ENCODE measurements at regions not wholly inside any gene's neighbourhood (a gene's known extent, or its start where the extent isn't known, plus 50 kb on each side); places are given as distances from the start of the nearest gene placed in this dataset.
A peak's percentile ranks its signal among the peaks of the same experiment; 100 is the strongest.

DNA sequence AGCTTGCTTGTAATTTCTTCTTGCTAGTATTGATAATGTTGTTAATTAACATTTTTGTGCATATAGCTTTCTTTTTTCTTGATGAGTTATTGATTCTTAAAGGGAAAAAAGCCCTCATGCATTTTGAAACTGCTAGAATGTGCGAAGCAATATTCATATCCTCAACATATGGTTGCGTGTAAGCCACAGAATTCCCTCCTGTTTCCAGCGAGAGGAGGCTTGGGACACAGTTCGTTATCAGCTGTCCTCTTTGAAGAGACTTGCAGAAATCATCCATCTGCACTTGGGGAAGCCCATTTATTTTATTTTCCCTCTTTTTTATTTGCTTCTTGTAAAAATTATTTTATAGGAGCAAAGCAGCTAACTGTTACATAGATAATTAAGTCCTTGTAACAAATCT, 398.0 kb downstream of the ADRA2A start:
- ATAC-seq (ENCODE audit: low read depth), result no peak
- no peaks in the 10 kb centered on the region for H3K27me3 ChIP-seq (ENCODE audit: insufficient read depth, poor library complexity, severe bottlenecking)
- TF ChIP-seq, protein P1, sequence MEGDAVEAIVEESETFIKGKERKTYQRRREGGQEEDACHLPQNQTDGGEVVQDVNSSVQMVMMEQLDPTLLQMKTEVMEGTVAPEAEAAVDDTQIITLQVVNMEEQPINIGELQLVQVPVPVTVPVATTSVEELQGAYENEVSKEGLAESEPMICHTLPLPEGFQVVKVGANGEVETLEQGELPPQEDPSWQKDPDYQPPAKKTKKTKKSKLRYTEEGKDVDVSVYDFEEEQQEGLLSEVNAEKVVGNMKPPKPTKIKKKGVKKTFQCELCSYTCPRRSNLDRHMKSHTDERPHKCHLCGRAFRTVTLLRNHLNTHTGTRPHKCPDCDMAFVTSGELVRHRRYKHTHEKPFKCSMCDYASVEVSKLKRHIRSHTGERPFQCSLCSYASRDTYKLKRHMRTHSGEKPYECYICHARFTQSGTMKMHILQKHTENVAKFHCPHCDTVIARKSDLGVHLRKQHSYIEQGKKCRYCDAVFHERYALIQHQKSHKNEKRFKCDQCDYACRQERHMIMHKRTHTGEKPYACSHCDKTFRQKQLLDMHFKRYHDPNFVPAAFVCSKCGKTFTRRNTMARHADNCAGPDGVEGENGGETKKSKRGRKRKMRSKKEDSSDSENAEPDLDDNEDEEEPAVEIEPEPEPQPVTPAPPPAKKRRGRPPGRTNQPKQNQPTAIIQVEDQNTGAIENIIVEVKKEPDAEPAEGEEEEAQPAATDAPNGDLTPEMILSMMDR (IDR thresholded peaks at IDR 0.05; ENCODE audit: poor library complexity, severe bottlenecking), result no peak
- no peak for DNase-seq (ENCODE audit: low spot score)
- no peak overlapping the region for H3K4me3 ChIP-seq (ENCODE audit: severe bottlenecking)
- no peaks in the 10 kb centered on the region for H3K9me3 ChIP-seq (ENCODE audit: severe bottlenecking)
- H3K36me3 ChIP-seq (ENCODE audit: low read depth), result no peaks in the 10 kb centered on the region
- H3K27ac ChIP-seq (ENCODE audit: poor library complexity, severe bottlenecking), result peak overlapping the region; percentile 83
- H3K4me1 ChIP-seq (ENCODE audit: insufficient read depth, poor library complexity, severe bottlenecking), result peaks cover 10% of the 10 kb centered on the region

DNA sequence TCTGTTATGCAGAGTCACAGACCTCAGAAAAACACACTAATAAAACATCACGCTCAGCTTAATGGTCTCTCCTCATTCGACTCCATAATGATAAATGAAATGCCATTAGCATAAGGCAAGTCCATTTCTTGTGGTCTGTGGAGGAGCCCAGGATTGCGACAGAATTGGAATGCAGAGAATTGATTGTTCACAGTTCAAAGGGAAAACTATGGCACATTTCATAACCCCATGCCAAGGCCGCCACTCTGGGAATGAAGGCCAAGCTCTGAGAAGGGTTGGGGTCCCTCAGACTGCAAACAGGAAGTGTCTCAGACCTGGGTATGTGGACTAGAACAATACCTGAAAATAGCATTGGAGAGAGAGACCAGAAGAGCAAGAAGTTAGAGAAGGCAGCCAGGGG, 398.9 kb downstream of the ADRA2A start:
- H3K4me3 ChIP-seq (ENCODE audit: severe bottlenecking), result no peak overlapping the region
- peak; percentile 75 for ATAC-seq (ENCODE audit: low read depth)
- peaks cover 10% of the 10 kb centered on the region for H3K4me1 ChIP-seq (ENCODE audit: insufficient read depth, poor library complexity, severe bottlenecking)
- no peaks in the 10 kb centered on the region for H3K36me3 ChIP-seq (ENCODE audit: low read depth)
- H3K9me3 ChIP-seq (ENCODE audit: severe bottlenecking), result no peaks in the 10 kb centered on the region
- no peak for DNase-seq (ENCODE audit: low spot score)
- TF ChIP-seq, protein P1 (IDR thresholded peaks at IDR 0.05; ENCODE audit: poor library complexity, severe bottlenecking), result no peak
- no peaks in the 10 kb centered on the region for H3K27me3 ChIP-seq (ENCODE audit: insufficient read depth, poor library complexity, severe bottlenecking)
- H3K27ac ChIP-seq (ENCODE audit: poor library complexity, severe bottlenecking), result peak overlapping the region; percentile 83

DNA sequence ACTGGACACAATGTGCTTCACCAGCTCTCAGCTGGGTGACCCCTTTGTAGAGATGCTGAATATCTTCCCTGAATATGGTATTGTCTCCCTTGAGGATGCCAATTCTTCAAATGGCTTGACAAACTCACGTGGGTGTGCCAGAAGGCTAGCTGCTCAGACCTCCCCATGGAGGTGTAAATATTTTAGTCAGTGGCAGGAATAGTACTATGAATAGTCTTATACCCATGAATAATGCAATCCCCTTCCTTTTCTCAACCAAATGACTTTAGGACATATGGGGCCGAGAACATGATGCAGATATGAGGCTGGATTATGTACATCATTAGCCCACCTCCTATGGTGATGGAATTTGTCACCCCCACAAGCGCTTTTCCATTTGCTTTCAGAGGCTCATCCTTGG, 401.8 kb downstream of the ADRA2A start:
- Histone ChIP-seq H3K4me3 (ENCODE audit: severe bottlenecking) (no peak overlapping the region), H3K27me3 (ENCODE audit: insufficient read depth, poor library complexity, severe bottlenecking) (no peaks in the 10 kb centered on the region), H3K9me3 (ENCODE audit: severe bottlenecking) (no peaks in the 10 kb centered on the region), H3K36me3 (ENCODE audit: low read depth) (no peaks in the 10 kb centered on the region), H3K4me1 (ENCODE audit: insufficient read depth, poor library complexity, severe bottlenecking) (peaks cover 3% of the 10 kb centered on the region), H3K27ac (ENCODE audit: poor library complexity, severe bottlenecking) (peak overlapping the region; percentile 78)
- no peak for DNase-seq (ENCODE audit: low spot score)
- no peak for ATAC-seq (ENCODE audit: low read depth)
- TF ChIP-seq, protein P1 (IDR thresholded peaks at IDR 0.05; ENCODE audit: poor library complexity, severe bottlenecking), result no peak

DNA sequence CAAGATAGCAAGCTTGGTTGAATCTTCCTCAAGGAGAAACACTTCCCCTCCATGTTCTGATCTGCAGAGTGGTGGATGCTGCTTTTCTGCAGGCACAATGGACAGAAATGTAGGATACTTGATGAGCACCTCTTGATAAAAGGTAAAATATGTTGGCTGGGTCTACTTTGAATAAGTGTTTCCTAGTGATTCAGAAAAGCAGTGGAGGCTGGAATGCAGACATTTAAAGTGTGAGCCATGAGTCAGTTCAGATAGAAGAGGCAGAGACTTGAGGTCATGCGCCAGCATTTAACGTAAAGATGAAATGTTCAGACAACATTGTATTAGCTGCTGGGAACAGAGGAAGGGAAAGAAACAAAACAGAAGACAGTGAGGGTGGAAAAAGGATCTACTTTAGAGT, 403.1 kb downstream of the ADRA2A start:
- H3K27ac ChIP-seq (ENCODE audit: poor library complexity, severe bottlenecking), result peak overlapping the region; percentile 78
- H3K27me3 ChIP-seq (ENCODE audit: insufficient read depth, poor library complexity, severe bottlenecking), result no peaks in the 10 kb centered on the region
- H3K36me3 ChIP-seq (ENCODE audit: low read depth), result no peaks in the 10 kb centered on the region
- peaks cover 3% of the 10 kb centered on the region for H3K4me1 ChIP-seq (ENCODE audit: insufficient read depth, poor library complexity, severe bottlenecking)
- H3K4me3 ChIP-seq (ENCODE audit: severe bottlenecking), result no peak overlapping the region
- ATAC-seq (ENCODE audit: low read depth) (peak; percentile 70), DNase-seq (ENCODE audit: low spot score) (no peak)
- no peaks in the 10 kb centered on the region for H3K9me3 ChIP-seq (ENCODE audit: severe bottlenecking)
- TF ChIP-seq, protein P1 (IDR thresholded peaks at IDR 0.05; ENCODE audit: poor library complexity, severe bottlenecking), result no peak

DNA sequence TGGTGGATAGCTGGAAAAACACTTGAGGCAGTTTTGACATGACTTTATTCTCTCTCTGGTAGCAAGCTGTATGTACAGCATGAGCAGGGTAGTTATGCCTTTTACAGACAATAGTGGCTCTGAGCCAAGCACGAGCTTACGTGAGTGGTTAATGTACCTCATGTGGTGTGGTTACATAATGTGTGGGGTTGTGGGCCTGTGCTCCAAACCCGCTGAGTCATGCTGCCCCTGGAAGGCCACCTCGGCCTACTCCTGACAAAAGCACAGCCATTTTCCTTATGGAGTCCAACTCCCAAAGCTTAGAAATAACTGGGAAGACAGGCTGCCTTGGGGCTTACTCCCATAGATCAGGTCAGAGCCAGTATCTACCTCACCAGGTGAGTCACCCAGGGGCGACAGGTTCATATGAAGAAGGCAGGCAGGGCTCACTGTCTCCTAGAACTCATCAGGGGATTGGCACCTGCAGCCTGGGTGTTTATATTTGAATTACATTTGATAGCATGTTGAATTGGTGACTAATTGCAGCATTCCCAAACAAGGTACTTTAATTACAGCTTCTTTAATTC, 404.5 kb downstream of the ADRA2A start:
- Histone ChIP-seq H3K4me3 (ENCODE audit: severe bottlenecking) (no peak overlapping the region), H3K27me3 (ENCODE audit: insufficient read depth, poor library complexity, severe bottlenecking) (no peaks in the 10 kb centered on the region), H3K27ac (ENCODE audit: poor library complexity, severe bottlenecking) (peak overlapping the region; percentile 78), H3K4me1 (ENCODE audit: insufficient read depth, poor library complexity, severe bottlenecking) (no peaks in the 10 kb centered on the region), H3K9me3 (ENCODE audit: severe bottlenecking) (no peaks in the 10 kb centered on the region), H3K36me3 (ENCODE audit: low read depth) (no peaks in the 10 kb centered on the region)
- DNase-seq (ENCODE audit: low spot score) (no peak), ATAC-seq (ENCODE audit: low read depth) (peak; percentile 37; the same call in 1 of the 3 replicates)
- TF ChIP-seq, protein P1 (IDR thresholded peaks at IDR 0.05; ENCODE audit: poor library complexity, severe bottlenecking), result no peak

Measured in RWPE2 (cell line).